ENCODE measurements at regions not wholly inside any gene's neighbourhood (a gene's known extent, or its start where the extent isn't known, plus 50 kb on each side); places are given as distances from the start of the nearest gene placed in this dataset.

DNA sequence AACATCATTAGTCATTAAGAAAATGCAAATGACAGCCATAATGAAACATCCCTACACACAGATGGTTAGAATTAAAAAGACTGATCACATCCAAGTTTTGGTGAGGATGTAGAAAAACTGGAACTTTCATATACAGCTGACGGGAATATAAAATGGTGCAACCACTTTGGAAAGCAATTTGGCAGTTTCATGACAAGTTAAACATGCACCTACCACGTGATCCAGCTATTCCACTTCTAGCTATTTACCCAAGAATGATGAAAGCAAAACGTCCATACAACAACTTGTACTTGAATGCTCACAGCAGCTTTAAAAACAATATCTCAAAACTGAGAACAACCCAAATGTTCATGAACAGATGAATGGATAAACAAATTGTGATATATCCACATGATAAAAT lies 77.9 kb upstream of the AVPR1A start:
- TF ChIP-seq, protein P1, sequence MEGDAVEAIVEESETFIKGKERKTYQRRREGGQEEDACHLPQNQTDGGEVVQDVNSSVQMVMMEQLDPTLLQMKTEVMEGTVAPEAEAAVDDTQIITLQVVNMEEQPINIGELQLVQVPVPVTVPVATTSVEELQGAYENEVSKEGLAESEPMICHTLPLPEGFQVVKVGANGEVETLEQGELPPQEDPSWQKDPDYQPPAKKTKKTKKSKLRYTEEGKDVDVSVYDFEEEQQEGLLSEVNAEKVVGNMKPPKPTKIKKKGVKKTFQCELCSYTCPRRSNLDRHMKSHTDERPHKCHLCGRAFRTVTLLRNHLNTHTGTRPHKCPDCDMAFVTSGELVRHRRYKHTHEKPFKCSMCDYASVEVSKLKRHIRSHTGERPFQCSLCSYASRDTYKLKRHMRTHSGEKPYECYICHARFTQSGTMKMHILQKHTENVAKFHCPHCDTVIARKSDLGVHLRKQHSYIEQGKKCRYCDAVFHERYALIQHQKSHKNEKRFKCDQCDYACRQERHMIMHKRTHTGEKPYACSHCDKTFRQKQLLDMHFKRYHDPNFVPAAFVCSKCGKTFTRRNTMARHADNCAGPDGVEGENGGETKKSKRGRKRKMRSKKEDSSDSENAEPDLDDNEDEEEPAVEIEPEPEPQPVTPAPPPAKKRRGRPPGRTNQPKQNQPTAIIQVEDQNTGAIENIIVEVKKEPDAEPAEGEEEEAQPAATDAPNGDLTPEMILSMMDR (optimal IDR thresholded peaks at IDR 0.05 in 1 of 3, IDR thresholded peaks at IDR 0.05 in 1 of 3, conservative IDR thresholded peaks at IDR 0.05 in 1 of 3; ENCODE audit: extremely low read depth in 1 of 3, insufficient read depth in 2 of 3, low read length in 3 of 3): no peak
- TF ChIP-seq EZH2 (IDR thresholded peaks at IDR 0.05; ENCODE audit: low read length): no peak
